H9 (cell line): ENCODE measurements at regions not wholly inside any gene's neighbourhood (a gene's known extent, or its start where the extent isn't known, plus 50 kb on each side); places are given as distances from the start of the nearest gene placed in this dataset.

Experiments used
- DNase-seq: peaks from one replicate; pipeline ENCODE4 v3.0.0-alpha.2; 2017
- H2AFZ ChIP-seq: one replicate; pipeline ENCODE4 v1.6.1; 2013; ENCODE audit warnings: mild to moderate bottlenecking, low read length, control low read depth, moderate library complexity
- H2AK5ac ChIP-seq: 2 replicates; pipeline ENCODE4 v1.6.1; 2013; ENCODE audit warnings: low read length, control low read depth, mixed read lengths; ENCODE audit not compliant: insufficient read length
- H2BK120ac ChIP-seq: one replicate; pipeline ENCODE4 v1.6.1; 2013; ENCODE audit warnings: low read depth, mild to moderate bottlenecking, low read length, control low read depth, inconsistent platforms; ENCODE audit not compliant: poor library complexity, severe bottlenecking
- H2BK12ac ChIP-seq: 2 replicates; pipeline ENCODE4 v1.6.1; 2013; ENCODE audit warnings: low read length, control low read depth, mixed read lengths, low read depth; ENCODE audit not compliant: insufficient read length
- H2BK15ac ChIP-seq: 2 replicates; pipeline ENCODE4 v1.6.1; 2013; ENCODE audit warnings: low read depth, low read length, control low read depth
- H2BK20ac ChIP-seq: one replicate; pipeline ENCODE4 v1.6.1; 2013; ENCODE audit warnings: low read depth, mild to moderate bottlenecking, low read length, control low read depth, inconsistent platforms; ENCODE audit not compliant: poor library complexity, severe bottlenecking
- H2BK5ac ChIP-seq: 2 replicates; pipeline ENCODE4 v1.6.1; 2013; ENCODE audit warnings: low read length, control low read depth, mixed read lengths; ENCODE audit not compliant: insufficient read length
- H3K14ac ChIP-seq: 2 replicates; pipeline ENCODE4 v1.6.1; 2013; ENCODE audit warnings: low read length, control low read depth; ENCODE audit not compliant: insufficient read depth
- H3K18ac ChIP-seq: 2 replicates; pipeline ENCODE4 v1.6.1; 2013; ENCODE audit warnings: low read depth, mild to moderate bottlenecking, mixed read lengths, low read length, control low read depth; ENCODE audit not compliant: insufficient read length
- H3K23ac ChIP-seq: 2 replicates; pipeline ENCODE4 v1.6.1; 2013; ENCODE audit warnings: low read length, control low read depth, mixed read lengths, low read depth; ENCODE audit not compliant: insufficient read length
- H3K23me2 ChIP-seq: 2 replicates; pipeline ENCODE4 v1.6.1; 2013; ENCODE audit warnings: low read depth, mild to moderate bottlenecking, mixed read lengths, low read length, control low read depth; ENCODE audit not compliant: insufficient read length, poor library complexity, severe bottlenecking
- H3K27ac ChIP-seq: 2 replicates; pipeline ENCODE4 v1.5.1; 2013; ENCODE audit warnings: low read length, control low read depth, mixed read lengths, low read depth; ENCODE audit not compliant: insufficient read length
- H3K27me3 ChIP-seq: 2 replicates; pipeline ENCODE4 v1.6.1; 2013; ENCODE audit warnings: low read length, control low read depth, inconsistent platforms; ENCODE audit not compliant: insufficient read depth
- H3K4ac ChIP-seq: 2 replicates; pipeline ENCODE4 v1.6.1; 2013; ENCODE audit warnings: low read depth, mild to moderate bottlenecking, control low read depth, inconsistent platforms, low read length, moderate library complexity
- H3K4me1 ChIP-seq: 2 replicates; pipeline ENCODE4 v1.6.1; 2013; ENCODE audit warnings: low read length, control low read depth, inconsistent platforms; ENCODE audit not compliant: insufficient read depth
- H3K4me2 ChIP-seq: 2 replicates; pipeline ENCODE4 v1.6.1; 2013; ENCODE audit warnings: low read length, control low read depth, mixed read lengths; ENCODE audit not compliant: insufficient read length, insufficient read depth
- H3K56ac ChIP-seq: 2 replicates; pipeline ENCODE4 v1.6.1; 2013; ENCODE audit warnings: low read depth, mild to moderate bottlenecking, mixed read lengths, low read length, control low read depth; ENCODE audit not compliant: insufficient read length
- H3K79me1 ChIP-seq: 2 replicates; pipeline ENCODE4 v1.6.1; 2013; ENCODE audit warnings: low read depth, mild to moderate bottlenecking, moderate library complexity, low read length, control low read depth, inconsistent platforms; ENCODE audit not compliant: insufficient read depth, poor library complexity, severe bottlenecking
- H3K79me2 ChIP-seq: 2 replicates; pipeline ENCODE4 v1.6.1; 2013; ENCODE audit warnings: low read length, control low read depth, inconsistent platforms; ENCODE audit not compliant: insufficient read depth
- H3K9ac ChIP-seq: 2 replicates; pipeline ENCODE4 v1.6.1; 2013; ENCODE audit warnings: low read length, control low read depth, mixed read lengths; ENCODE audit not compliant: insufficient read length; ENCODE audit errors: extremely low read depth
- H3K9me3 ChIP-seq: one replicate; pipeline ENCODE4 v1.6.1; 2013; ENCODE audit warnings: low read depth, low read length, inconsistent platforms; ENCODE audit not compliant: control insufficient read depth
- H3T11ph ChIP-seq: one replicate; pipeline ENCODE4 v1.6.1; 2013; ENCODE audit warnings: mild to moderate bottlenecking, low read length, control low read depth, inconsistent platforms
- H4K20me1 ChIP-seq: one replicate; pipeline ENCODE4 v1.6.1; 2013; ENCODE audit not compliant: control insufficient read depth, insufficient read length, insufficient read depth
- H4K5ac ChIP-seq: 2 replicates; pipeline ENCODE4 v1.6.1; 2013; ENCODE audit warnings: low read depth, mild to moderate bottlenecking, mixed read lengths, low read length, control low read depth; ENCODE audit not compliant: insufficient read length
- H4K8ac ChIP-seq: replicated peaks from 2 replicates; pipeline ENCODE4 v1.6.1; 2013; ENCODE audit warnings: low read length, control low read depth, mixed read lengths, low read depth; ENCODE audit not compliant: insufficient read length
- H4K91ac ChIP-seq: 2 replicates; pipeline ENCODE4 v1.6.1; 2013; ENCODE audit warnings: low read depth, mild to moderate bottlenecking, moderate library complexity, mixed read lengths, low read length, control low read depth; ENCODE audit not compliant: insufficient read length
- H3K27ac Mint-ChIP-seq, 3 experiments: 2 replicates in 2 of 3; 3 replicates in 1 of 3; pipeline ENCODE4 v1.8.0; 2020 to 2021; ENCODE audit warnings: mixed read lengths in 3 of 3, mild to moderate bottlenecking in 1 of 3, moderate library complexity in 1 of 3
- H3K27me3 Mint-ChIP-seq: 2 replicates; pipeline ENCODE4 v1.8.0; 2021; ENCODE audit warnings: low read depth, mild to moderate bottlenecking, moderate library complexity, mixed read lengths
- H3K36me3 Mint-ChIP-seq, 3 experiments: 2 replicates in 2 of 3; 3 replicates in 1 of 3; pipeline ENCODE4 v1.8.0; 2020 to 2021; ENCODE audit warnings: low read depth in 3 of 3, mixed read lengths in 3 of 3; ENCODE audit not compliant: insufficient read depth in 1 of 3
- H3K4me1 Mint-ChIP-seq, 2 experiments: 2 replicates each; pipeline ENCODE4 v1.8.0; 2020; ENCODE audit warnings: mixed read lengths in 2 of 2
- H3K4me3 Mint-ChIP-seq, 2 experiments: 2 replicates in 1 of 2; 3 replicates in 1 of 2; pipeline ENCODE4 v1.8.0; 2020 to 2021; ENCODE audit warnings: mild to moderate bottlenecking in 2 of 2, mixed read lengths in 2 of 2, moderate library complexity in 1 of 2
- H3K9me3 Mint-ChIP-seq, 2 experiments: 2 replicates in 1 of 2; 3 replicates in 1 of 2; pipeline ENCODE4 v1.8.0; 2020; ENCODE audit warnings: mild to moderate bottlenecking in 2 of 2, mixed read lengths in 2 of 2, moderate library complexity in 1 of 2
- CTCF ChIP-seq: fragments of 200-600 bp; sonication (generic); conservative IDR thresholded peaks from 3 replicates; pipeline ENCODE4 v1.8.0; 2021; ENCODE audit warnings: antibody characterized with exemption, mild to moderate bottlenecking
- WGBS: extraction: QIAGEN DNeasy Blood & Tissue Kit; methylation state at CpG from one replicate; pipeline ENCODE4 v1.1.7; 2013; ENCODE audit warnings: missing lambda C conversion rate, low lambda C conversion rate, mixed read lengths; ENCODE audit not compliant: insufficient read length; ENCODE audit errors: extremely low coverage; 5-methylcytosine and 5-hydroxymethylcytosine counted together

- Histone ChIP-seq H3K27me3 (no peaks in the 10 kb centered on the region), H3K79me2 (no peaks in the 10 kb centered on the region), H4K8ac (no peak overlapping the region), H2BK120ac (no peak overlapping the region), H2BK15ac (no peak overlapping the region), H3K9me3 (no peaks in the 10 kb centered on the region), H2BK5ac (no peak overlapping the region), H3K4me1 (no peaks in the 10 kb centered on the region), H3K18ac (no peak overlapping the region), H2AK5ac (no peak overlapping the region), H2AFZ (no peak overlapping the region), H3K14ac (no peak overlapping the region), H3K79me1 (no peaks in the 10 kb centered on the region), H3K27ac (no peak overlapping the region), H3T11ph (no peak overlapping the region), H4K91ac (no peak overlapping the region), H2BK20ac (no peak overlapping the region), H4K5ac (no peak overlapping the region), H3K56ac (no peak overlapping the region), H3K4ac (no peak overlapping the region), H3K23ac (no peak overlapping the region), H3K23me2 (no peaks in the 10 kb centered on the region), H2BK12ac (no peak overlapping the region), H4K20me1 (no peaks in the 10 kb centered on the region), H3K4me2 (no peak overlapping the region), H3K9ac (no peak overlapping the region)
- no peak for TF ChIP-seq CTCF
- Mint-ChIP-seq H3K36me3 (no peaks in the 10 kb centered on the region), H3K4me3 (no peak overlapping the region), H3K27ac (no peak overlapping the region), H3K9me3 (no peaks in the 10 kb centered on the region), H3K27me3 (no peaks in the 10 kb centered on the region), H3K4me1 (peaks cover 7 to 9% of the 10 kb centered on the region in 2 experiments)
- WGBS = no CpG with 5 or more reads among the region's 1 CpG
- no peak for DNase-seq
These were observed 105.6 kb upstream of the MB21D2 start for GRCh38 chr3:193023218-193023617.
